Hematopoietic multipotent progenitor cell treated with erythropoietin and hydrocortisone succinate and interleukin-3 and kit ligand, for 17 days (in vitro differentiated cells): ENCODE measurements at regions not wholly inside any gene's neighbourhood (a gene's known extent, or its start where the extent isn't known, plus 50 kb on each side); places are given as distances from the start of the nearest gene placed in this dataset.

Experiments
- DNase-seq: peaks from one replicate; pipeline ENCODE4 v3.0.0-alpha.2; 2015; ENCODE audit warnings: low spot score

- DNase-seq, result no peak
These were observed 128.4 kb upstream of the RAB11FIP2 start for GRCh38 chr10:118175148-118175547.

GRCh38 chr10:118173296-118173695, 126.6 kb upstream of the RAB11FIP2 start:
- no peak for DNase-seq

GRCh38 chr10:118171861-118172260, 125.1 kb upstream of the RAB11FIP2 start:
- no peak for DNase-seq

- no peak for DNase-seq
These were observed 120.4 kb upstream of the RAB11FIP2 start for GRCh38 chr10:118167056-118167700.

- DNase-seq, result no peak
These were observed 116.5 kb upstream of the RAB11FIP2 start for GRCh38 chr10:118163217-118163616.

- DNase-seq, result no peak
These were observed 114.9 kb upstream of the RAB11FIP2 start for GRCh38 chr10:118161461-118162246.

- no peak for DNase-seq
These were observed 106.5 kb upstream of the RAB11FIP2 start for GRCh38 chr10:118153287-118153686.

GRCh38 chr10:118151461-118151860, 104.7 kb upstream of the RAB11FIP2 start:
- DNase-seq, result no peak

- no peak for DNase-seq
These were observed 101.5 kb upstream of the RAB11FIP2 start for GRCh38 chr10:118148247-118148646.

- DNase-seq, result no peak
These were observed 98.5 kb upstream of the RAB11FIP2 start for GRCh38 chr10:118145256-118145655.

- no peak for DNase-seq
These were observed 94.7 kb upstream of the RAB11FIP2 start for GRCh38 chr10:118141471-118141870.

- DNase-seq, result no peak
These were observed 92.6 kb upstream of the RAB11FIP2 start for GRCh38 chr10:118139321-118139720.

GRCh38 chr10:118128675-118129074, 81.9 kb upstream of the RAB11FIP2 start:
- DNase-seq, result no peak

- no peak for DNase-seq
These were observed 72.0 kb upstream of the RAB11FIP2 start for GRCh38 chr10:118118716-118119115.

- DNase-seq, result no peak
These were observed 70.1 kb upstream of the RAB11FIP2 start for GRCh38 chr10:118116715-118117449.

GRCh38 chr10:118116362-118116714, 69.6 kb upstream of the RAB11FIP2 start:
- DNase-seq, result no peak

GRCh38 chr10:118115701-118116100, 69.0 kb upstream of the RAB11FIP2 start:
- DNase-seq, result no peak

- no peak for DNase-seq
These were observed 68.3 kb upstream of the RAB11FIP2 start for GRCh38 chr10:118114992-118115391.

GRCh38 chr10:118112543-118113125, 65.9 kb upstream of the RAB11FIP2 start:
- no peak for DNase-seq

GRCh38 chr10:118110750-118111149, 64.0 kb upstream of the RAB11FIP2 start:
- DNase-seq, result no peak

- DNase-seq, result no peak
These were observed 61.7 kb upstream of the RAB11FIP2 start for GRCh38 chr10:118108194-118109026.

- no peak for DNase-seq
These were observed 60.8 kb upstream of the RAB11FIP2 start for GRCh38 chr10:118107541-118107940.
